Testis (tissue), 2 donors: ENCODE measurements at regions not wholly inside any gene's neighbourhood (a gene's known extent, or its start where the extent isn't known, plus 50 kb on each side); places are given as distances from the start of the nearest gene placed in this dataset.

ENCODE experiments used
- DNase-seq: peaks from one replicate; pipeline ENCODE4 v3.0.0-alpha.2; 2019
- H3K27ac ChIP-seq, 2 donors: fragments of 200-600 bp; sonication (generic); one replicate each; pipeline ENCODE4 v1.5.1; 2019
- H3K27me3 ChIP-seq: fragments of 200-600 bp; sonication (generic); one replicate; pipeline ENCODE4 v1.5.1; 2019
- H3K36me3 ChIP-seq: fragments of 200-600 bp; sonication (generic); one replicate; pipeline ENCODE4 v1.5.1; 2017; ENCODE audit warnings: low read depth; ENCODE audit errors: missing control alignments
- H3K4me1 ChIP-seq: fragments of 200-600 bp; sonication (generic); one replicate; pipeline ENCODE4 v1.5.1; 2019
- H3K4me3 ChIP-seq, 2 donors: fragments of 200-600 bp; sonication (generic); one replicate each; pipeline ENCODE4 v1.5.1; 2017 to 2019
- H3K9me3 ChIP-seq: fragments of 200-600 bp; sonication (generic); one replicate; pipeline ENCODE4 v1.5.1; 2017
- POLR2A ChIP-seq: fragments of 450-650 bp; IDR thresholded peaks from one replicate; pipeline ENCODE4 v1.6.1; 2017; ENCODE audit warnings: antibody characterized with exemption, mild to moderate bottlenecking, moderate library complexity
- WGBS, 2 donors: methylation state at CpG; one replicate each; pipeline ENCODE4 v1.1.5; 2018; 5-methylcytosine and 5-hydroxymethylcytosine counted together
- intact Hi-C: fragments of 100-400 bp; cut with DNase I; formaldehyde crosslinking; loops from one replicate; pipeline ENCODE4 v1.15.1; 2023; ENCODE audit warnings: low total_unique reads
- TF ChIP-seq, protein P1 (sequence below), 3 experiments: fragments of 450-650 bp in 2 of 3; fragments of 200-600 bp in 1 of 3; sonication (generic) in 1 of 3; IDR thresholded peaks; one replicate each; pipeline ENCODE4 v1.5.1; 2016 to 2019; ENCODE audit warnings: antibody characterized with exemption in 3 of 3, mild to moderate bottlenecking in 2 of 3, moderate library complexity in 1 of 3

- Histone ChIP-seq H3K27ac (no peak overlapping the region), H3K9me3 (no peaks in the 10 kb centered on the region), H3K27me3 (no peaks in the 10 kb centered on the region), H3K4me1 (peaks cover 6% of the 10 kb centered on the region), H3K4me3 (no peak overlapping the region), H3K36me3 (no peaks in the 10 kb centered on the region)
- intact Hi-C loops: no loop called here
- DNase-seq: no peak
- 63 to 67% methylated on average over 5 to 6 of the region's 6 CpGs for WGBS, 2 donors
- TF ChIP-seq, protein P1, sequence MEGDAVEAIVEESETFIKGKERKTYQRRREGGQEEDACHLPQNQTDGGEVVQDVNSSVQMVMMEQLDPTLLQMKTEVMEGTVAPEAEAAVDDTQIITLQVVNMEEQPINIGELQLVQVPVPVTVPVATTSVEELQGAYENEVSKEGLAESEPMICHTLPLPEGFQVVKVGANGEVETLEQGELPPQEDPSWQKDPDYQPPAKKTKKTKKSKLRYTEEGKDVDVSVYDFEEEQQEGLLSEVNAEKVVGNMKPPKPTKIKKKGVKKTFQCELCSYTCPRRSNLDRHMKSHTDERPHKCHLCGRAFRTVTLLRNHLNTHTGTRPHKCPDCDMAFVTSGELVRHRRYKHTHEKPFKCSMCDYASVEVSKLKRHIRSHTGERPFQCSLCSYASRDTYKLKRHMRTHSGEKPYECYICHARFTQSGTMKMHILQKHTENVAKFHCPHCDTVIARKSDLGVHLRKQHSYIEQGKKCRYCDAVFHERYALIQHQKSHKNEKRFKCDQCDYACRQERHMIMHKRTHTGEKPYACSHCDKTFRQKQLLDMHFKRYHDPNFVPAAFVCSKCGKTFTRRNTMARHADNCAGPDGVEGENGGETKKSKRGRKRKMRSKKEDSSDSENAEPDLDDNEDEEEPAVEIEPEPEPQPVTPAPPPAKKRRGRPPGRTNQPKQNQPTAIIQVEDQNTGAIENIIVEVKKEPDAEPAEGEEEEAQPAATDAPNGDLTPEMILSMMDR (IDR thresholded peaks at IDR 0.05): no peak
- TF ChIP-seq POLR2A: no peak
Observed at GRCh38 chr19:30221176-30221575, 151.0 kb upstream of the ZNF536 start.

- no peaks in the 10 kb centered on the region for H3K27me3 ChIP-seq
- H3K4me3 ChIP-seq: peak overlapping the region in 1 of 2 donors; percentile 3
- H3K27ac ChIP-seq: no peak overlapping the region
- TF ChIP-seq, protein P1 (IDR thresholded peaks at IDR 0.05): peak in 2 of 3 experiments; percentile 28 to 60
- TF ChIP-seq POLR2A: no peak
- WGBS, 2 donors: 8 to 9% methylated on average over 5 to 36 of the region's 39 CpGs
- no peaks in the 10 kb centered on the region for H3K36me3 ChIP-seq
- H3K4me1 ChIP-seq: peaks cover 3% of the 10 kb centered on the region
- intact Hi-C loops: no loop called here
- no peaks in the 10 kb centered on the region for H3K9me3 ChIP-seq
- DNase-seq: no peak
Observed at GRCh38 chr19:30222428-30222873, 149.7 kb upstream of the ZNF536 start.

DNA sequence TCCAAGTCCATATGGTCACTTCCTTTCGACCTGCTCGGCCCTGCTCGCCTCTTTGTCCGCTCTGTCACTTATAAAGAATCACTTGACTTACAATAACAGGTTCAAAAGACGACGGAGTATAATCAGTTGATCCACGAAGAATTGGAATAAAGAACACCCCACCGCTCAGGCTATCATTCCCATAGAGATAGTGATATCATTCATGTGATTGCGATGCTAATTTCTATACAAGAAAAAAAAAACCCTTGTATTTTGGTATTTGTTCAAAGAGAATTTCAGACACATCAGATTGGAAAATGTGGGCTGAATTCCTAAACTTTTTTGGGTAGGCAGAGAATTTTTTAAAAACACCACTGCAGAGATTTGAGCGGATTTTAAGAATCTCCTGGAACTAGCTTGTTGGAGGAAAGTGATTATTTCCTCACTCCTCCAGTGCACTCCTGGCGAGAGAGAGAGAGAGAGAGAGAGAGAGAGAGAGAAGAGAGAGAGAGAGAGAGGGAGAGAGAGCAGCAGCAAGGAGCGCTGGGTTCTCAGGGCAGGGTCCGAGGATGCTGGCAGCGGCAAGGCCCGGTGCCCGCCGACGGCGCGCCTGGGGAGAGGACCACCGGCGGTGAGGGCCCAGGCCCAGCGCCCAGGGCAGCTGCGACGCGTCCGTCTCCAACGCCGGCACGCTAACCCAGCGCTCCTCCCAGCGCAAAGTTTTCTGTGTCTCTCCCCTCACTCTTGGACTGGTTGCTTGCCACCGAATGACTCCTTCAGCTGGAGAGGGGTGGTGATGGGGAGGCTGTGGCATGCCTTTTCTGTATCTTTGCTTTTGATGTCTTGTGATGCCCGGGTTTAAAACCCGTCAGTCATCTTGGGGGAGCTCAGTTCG is 149.0 kb upstream of the ZNF536 start:
- no peak overlapping the region for H3K27ac ChIP-seq
- WGBS, 2 donors: 10 to 23% methylated on average over 36 of the region's 36 CpGs
- peaks cover 3% of the 10 kb centered on the region for H3K4me1 ChIP-seq
- no peaks in the 10 kb centered on the region for H3K36me3 ChIP-seq
- intact Hi-C loops: no loop called here
- TF ChIP-seq, protein P1 (IDR thresholded peaks at IDR 0.05): peak in 1 of 3 experiments; percentile 4
- no peak for TF ChIP-seq POLR2A
- no peaks in the 10 kb centered on the region for H3K27me3 ChIP-seq
- H3K4me3 ChIP-seq: peak overlapping the region in 1 of 2 donors; percentile 3
- no peaks in the 10 kb centered on the region for H3K9me3 ChIP-seq
- no peak for DNase-seq

DNA sequence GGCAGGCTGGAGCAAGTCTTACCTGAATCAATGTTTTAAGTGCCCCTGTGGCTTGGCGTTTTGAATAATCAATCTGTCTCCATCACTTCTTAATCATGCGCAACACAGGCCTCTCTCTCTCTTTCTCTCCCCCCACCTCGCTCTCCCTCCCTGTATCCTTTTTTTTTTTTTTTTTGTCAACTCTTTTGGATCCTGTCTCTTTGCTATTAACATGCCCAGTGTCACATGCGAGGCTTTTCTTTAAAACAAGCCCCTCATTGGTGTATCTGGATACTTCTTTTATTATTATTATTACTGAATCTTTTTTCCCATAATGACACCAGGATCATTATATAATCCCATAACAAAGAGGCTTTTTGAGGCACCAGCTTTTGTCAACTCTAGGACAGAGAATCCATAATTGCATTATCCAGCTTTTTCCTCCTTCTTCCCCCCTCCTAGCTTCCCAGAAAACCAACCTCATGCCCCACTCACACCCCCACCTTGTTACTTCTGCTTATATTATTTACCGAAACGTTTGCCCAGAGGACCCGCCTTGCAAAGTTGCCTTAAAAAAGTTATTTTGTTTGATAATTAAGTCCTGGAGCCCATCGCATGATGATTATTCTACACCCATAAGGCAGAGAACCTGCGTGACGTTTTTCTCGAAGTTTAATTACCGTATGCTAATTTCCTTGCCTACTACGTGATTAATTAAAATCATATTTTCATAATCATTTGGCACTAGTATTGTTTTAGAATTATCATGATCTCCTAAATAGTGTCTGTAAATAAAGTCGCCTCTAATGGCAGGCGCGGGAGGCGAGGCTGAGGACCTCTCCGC is 148.1 kb upstream of the ZNF536 start:
- DNase-seq: no peak
- Histone ChIP-seq H3K27ac (peak overlapping the region in 1 of 2 donors; percentile 69), H3K27me3 (no peaks in the 10 kb centered on the region), H3K36me3 (no peaks in the 10 kb centered on the region), H3K9me3 (no peaks in the 10 kb centered on the region), H3K4me1 (peaks cover 5% of the 10 kb centered on the region), H3K4me3 (peak overlapping the region in 1 of 2 donors; percentile 66)
- intact Hi-C loops: no loop called here
- 29 to 31% methylated on average over 18 of the region's 18 CpGs for WGBS, 2 donors
- TF ChIP-seq, protein P1 (IDR thresholded peaks at IDR 0.05): no peak
- TF ChIP-seq POLR2A: no peak
